Hepatocyte (in vitro differentiated cells): ENCODE measurements at regions not wholly inside any gene's neighbourhood (a gene's known extent, or its start where the extent isn't known, plus 50 kb on each side); places are given as distances from the start of the nearest gene placed in this dataset.
A peak's percentile ranks its signal among the peaks of the same experiment; 100 is the strongest.

Experiments
- DNase-seq: peaks from one replicate; pipeline ENCODE4 v3.0.0-alpha.2; 2016; ENCODE audit warnings: low spot score
- H2AFZ ChIP-seq: fragments of 200-600 bp; sonication (generic); 2 replicates; pipeline ENCODE4 v1.6.0; 2016; ENCODE audit warnings: antibody characterized with exemption, mild to moderate bottlenecking
- H3K27ac ChIP-seq: fragments of 200-600 bp; sonication (generic); 2 replicates; pipeline ENCODE4 v1.5.1; 2016; ENCODE audit warnings: mild to moderate bottlenecking
- H3K27me3 ChIP-seq: fragments of 200-600 bp; sonication (generic); 2 replicates; pipeline ENCODE4 v1.6.1; 2016
- H3K36me3 ChIP-seq: fragments of 200-600 bp; sonication (generic); replicated peaks from 2 replicates; pipeline ENCODE4 v1.5.1; 2016; ENCODE audit warnings: low read depth; ENCODE audit not compliant: insufficient read depth
- H3K4me1 ChIP-seq: fragments of 200-600 bp; sonication (generic); 2 replicates; pipeline ENCODE4 v1.5.1; 2016; ENCODE audit warnings: mild to moderate bottlenecking, moderate library complexity; ENCODE audit not compliant: insufficient read depth
- H3K4me2 ChIP-seq: fragments of 200-600 bp; sonication (generic); 2 replicates; pipeline ENCODE4 v1.6.0; 2016
- H3K4me3 ChIP-seq: fragments of 200-600 bp; sonication (generic); 2 replicates; pipeline ENCODE4 v1.5.1; 2016; ENCODE audit warnings: mild to moderate bottlenecking
- H3K79me2 ChIP-seq: fragments of 200-600 bp; sonication (generic); 2 replicates; pipeline ENCODE4 v1.6.0; 2017; ENCODE audit warnings: mild to moderate bottlenecking
- H3K9me2 ChIP-seq: fragments of 200-600 bp; sonication (generic); replicated peaks from 2 replicates; pipeline ENCODE4 v1.6.0; 2017; ENCODE audit warnings: mild to moderate bottlenecking; ENCODE audit not compliant: insufficient read depth
- H3K9me3 ChIP-seq: fragments of 200-600 bp; sonication (generic); 2 replicates; pipeline ENCODE4 v1.5.1; 2016; ENCODE audit warnings: low read depth, mild to moderate bottlenecking
- H4K20me1 ChIP-seq: fragments of 200-600 bp; sonication (generic); 2 replicates; pipeline ENCODE4 v1.6.0; 2016; ENCODE audit warnings: mild to moderate bottlenecking; ENCODE audit not compliant: insufficient read depth, poor library complexity, severe bottlenecking
- CTCF ChIP-seq: fragments of 200-600 bp; sonication (generic); IDR thresholded peaks from 2 replicates; pipeline ENCODE4 v1.5.1; 2016; ENCODE audit warnings: antibody characterized with exemption, mild to moderate bottlenecking; ENCODE audit not compliant: poor library complexity
- EZH2 ChIP-seq: fragments of 200-600 bp; sonication (generic); IDR thresholded peaks from 2 replicates; pipeline ENCODE4 v1.6.1; 2016; ENCODE audit warnings: antibody characterized with exemption, mild to moderate bottlenecking, borderline replicate concordance
- EZH2phosphoT487 ChIP-seq: fragments of 200-600 bp; sonication (generic); IDR thresholded peaks from one replicate; pipeline ENCODE4 v1.6.1; 2018; ENCODE audit warnings: antibody characterized with exemption, mild to moderate bottlenecking, low read depth, moderate library complexity; ENCODE audit not compliant: unreplicated experiment, severe bottlenecking
- WGBS: methylation state at CpG from one replicate; pipeline ENCODE4 v1.1.6; 2016; ENCODE audit warnings: low lambda C conversion rate; ENCODE audit errors: missing lambda C conversion rate; 5-methylcytosine and 5-hydroxymethylcytosine counted together

DNA sequence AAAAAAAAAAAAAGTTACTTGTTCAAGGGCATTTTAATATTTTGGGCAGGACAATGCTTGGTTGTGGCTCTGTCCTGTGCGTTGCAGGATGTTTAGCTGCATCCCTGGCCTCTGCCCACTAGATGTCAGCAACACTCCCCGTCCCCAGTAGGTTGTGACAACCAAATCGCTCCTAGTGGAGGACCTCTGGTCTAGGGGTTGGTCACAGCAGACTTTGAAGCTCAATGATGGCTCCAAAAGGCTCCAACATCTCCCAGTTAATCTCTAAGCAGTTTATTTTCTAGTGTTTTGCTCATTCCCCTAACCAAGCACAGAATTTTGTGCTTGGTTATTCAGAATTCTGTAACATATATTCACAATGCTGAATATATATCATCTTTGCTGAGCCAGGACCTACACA lies 67.0 kb downstream of the CHRNA1 start:
- WGBS, result 2% methylated on average over 3 of the region's 3 CpGs
- Histone ChIP-seq H3K4me1 (no peaks in the 10 kb centered on the region), H3K9me2 (no peaks in the 10 kb centered on the region), H3K27ac (no peak overlapping the region), H3K9me3 (no peaks in the 10 kb centered on the region), H3K4me3 (no peak overlapping the region), H3K27me3 (peaks cover 16% of the 10 kb centered on the region), H3K4me2 (no peak overlapping the region), H4K20me1 (no peaks in the 10 kb centered on the region), H3K79me2 (no peaks in the 10 kb centered on the region), H3K36me3 (no peaks in the 10 kb centered on the region), H2AFZ (peak overlapping the region; percentile 26)
- TF ChIP-seq EZH2 (no peak), CTCF (peak; percentile 78), EZH2phosphoT487 (no peak)
- peak; percentile 76 for DNase-seq

DNA sequence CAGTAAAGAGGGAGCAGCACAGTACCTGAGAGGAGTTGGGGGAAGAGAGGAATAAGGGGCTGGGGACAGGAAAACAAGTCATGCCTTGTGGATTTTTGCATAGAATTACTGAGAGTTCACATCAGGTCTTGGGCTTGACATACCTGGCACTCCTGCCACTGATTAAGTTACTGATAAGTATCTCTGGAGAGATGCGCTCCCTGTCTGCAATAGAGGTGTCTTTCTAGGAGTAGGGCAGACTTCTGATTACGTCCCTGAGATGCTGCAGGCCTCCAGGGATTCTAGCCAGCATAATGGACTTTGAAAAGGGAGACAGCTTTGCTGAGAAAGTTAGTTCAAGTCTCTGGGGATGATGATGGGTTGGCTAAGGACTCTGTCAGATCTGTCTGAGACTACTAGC lies 69.4 kb downstream of the CHRNA1 start:
- TF ChIP-seq CTCF, result no peak
- TF ChIP-seq EZH2, result no peak
- no peak for TF ChIP-seq EZH2phosphoT487
- DNase-seq, result no peak
- Histone ChIP-seq H4K20me1 (no peaks in the 10 kb centered on the region), H3K79me2 (no peaks in the 10 kb centered on the region), H3K4me1 (no peaks in the 10 kb centered on the region), H3K9me3 (no peaks in the 10 kb centered on the region), H3K4me2 (no peak overlapping the region), H3K9me2 (no peaks in the 10 kb centered on the region), H3K4me3 (no peak overlapping the region), H3K36me3 (no peaks in the 10 kb centered on the region), H3K27ac (no peak overlapping the region), H3K27me3 (peaks cover 16% of the 10 kb centered on the region), H2AFZ (no peak overlapping the region)
- WGBS, result 36% methylated on average over 2 of the region's 2 CpGs

DNA sequence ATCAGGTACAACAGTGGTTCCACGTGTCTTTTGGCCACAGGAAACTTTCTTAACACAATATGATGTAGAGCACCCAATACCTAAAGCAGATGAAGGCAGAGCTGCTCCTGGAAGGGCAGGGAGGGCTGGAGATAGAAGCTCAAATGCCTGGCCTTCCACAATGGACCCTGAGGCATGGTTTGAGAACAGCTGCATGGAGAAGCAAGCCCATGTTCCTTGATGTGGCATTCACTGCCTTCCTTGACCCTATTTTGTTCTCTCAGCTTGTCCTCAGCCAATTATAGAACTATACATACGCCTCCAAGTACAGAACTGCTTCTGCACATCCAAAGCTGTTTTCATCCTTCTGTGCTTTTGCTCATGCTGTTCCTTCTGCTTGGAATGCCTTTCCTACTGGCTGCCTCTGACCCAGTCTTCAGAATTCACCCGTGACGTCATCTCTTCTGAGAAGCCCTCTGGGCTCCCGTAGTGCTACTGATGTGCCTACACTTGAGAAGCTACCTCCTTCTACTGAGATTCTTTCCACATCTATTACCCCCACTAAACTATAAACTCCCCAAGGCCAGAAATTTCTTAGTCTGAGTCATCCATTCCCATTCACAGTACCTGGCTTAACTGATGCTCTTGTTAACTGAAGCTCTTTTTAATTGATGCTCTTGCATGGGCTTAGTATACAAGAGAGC lies 69.9 kb downstream of the CHRNA1 start:
- H3K79me2 ChIP-seq, result no peaks in the 10 kb centered on the region
- TF ChIP-seq CTCF, result no peak
- no peak for TF ChIP-seq EZH2phosphoT487
- no peak for TF ChIP-seq EZH2
- WGBS, result 75% methylated on average over 5 of the region's 5 CpGs
- DNase-seq, result no peak
- H3K27me3 ChIP-seq, result peaks cover 16% of the 10 kb centered on the region
- H3K27ac ChIP-seq, result no peak overlapping the region
- no peaks in the 10 kb centered on the region for H3K36me3 ChIP-seq
- H3K4me2 ChIP-seq, result no peak overlapping the region
- H2AFZ ChIP-seq, result no peak overlapping the region
- H3K9me2 ChIP-seq, result no peaks in the 10 kb centered on the region
- H4K20me1 ChIP-seq, result no peaks in the 10 kb centered on the region
- no peak overlapping the region for H3K4me3 ChIP-seq
- no peaks in the 10 kb centered on the region for H3K9me3 ChIP-seq
- H3K4me1 ChIP-seq, result no peaks in the 10 kb centered on the region

- Histone ChIP-seq H2AFZ (no peak overlapping the region), H3K27me3 (peaks cover 16% of the 10 kb centered on the region), H3K4me3 (no peak overlapping the region), H3K27ac (no peak overlapping the region), H3K4me2 (no peak overlapping the region), H4K20me1 (no peaks in the 10 kb centered on the region), H3K9me3 (no peaks in the 10 kb centered on the region), H3K36me3 (no peaks in the 10 kb centered on the region), H3K79me2 (no peaks in the 10 kb centered on the region), H3K9me2 (no peaks in the 10 kb centered on the region), H3K4me1 (no peaks in the 10 kb centered on the region)
- no peak for DNase-seq
- TF ChIP-seq CTCF, result no peak
- TF ChIP-seq EZH2, result no peak
- no peak for TF ChIP-seq EZH2phosphoT487
- WGBS, result 54% methylated on average over 5 of the region's 5 CpGs
Measured at GRCh38 chr2:174693344-174693743, 70.9 kb downstream of the CHRNA1 start.
